Liver (tissue), 8 donors: ENCODE measurements at regions not wholly inside any gene's neighbourhood (a gene's known extent, or its start where the extent isn't known, plus 50 kb on each side); places are given as distances from the start of the nearest gene placed in this dataset.

ENCODE experiments used
- DNase-seq: peaks from one replicate; pipeline ENCODE4 v3.0.0-alpha.2; 2017; ENCODE audit warnings: low spot score
- H3K27ac ChIP-seq, 2 donors: one replicate each; pipeline ENCODE4 v1.7.0; 2013; ENCODE audit warnings: inconsistent platforms in 2 of 2, low read length in 2 of 2, control low read depth in 1 of 2, low read depth in 1 of 2, mild to moderate bottlenecking in 1 of 2
- H3K27me3 ChIP-seq, 4 donors: one replicate each; pipeline versions ENCODE4 v1.6.1 to v1.7.0; 2013; ENCODE audit warnings: low read length in 3 of 4, inconsistent platforms in 1 of 4, mild to moderate bottlenecking in 1 of 4, moderate library complexity in 1 of 4; ENCODE audit not compliant: control insufficient read depth in 4 of 4, insufficient read depth in 4 of 4
- H3K36me3 ChIP-seq, 4 donors: one replicate each; pipeline versions ENCODE4 v1.6.1 to v1.7.0; 2013; ENCODE audit warnings: low read length in 3 of 4, mild to moderate bottlenecking in 3 of 4, low read depth in 1 of 4, moderate library complexity in 1 of 4; ENCODE audit not compliant: control insufficient read depth in 4 of 4, insufficient read depth in 3 of 4
- H3K4me1 ChIP-seq, 4 donors: one replicate each; pipeline versions ENCODE4 v1.6.1 to v1.7.0; 2013; ENCODE audit warnings: low read length in 3 of 4, mild to moderate bottlenecking in 3 of 4, moderate library complexity in 1 of 4; ENCODE audit not compliant: control insufficient read depth in 4 of 4, insufficient read depth in 4 of 4
- H3K4me3 ChIP-seq, 3 donors: one replicate each; pipeline versions ENCODE4 v1.6.1 to v1.7.0; 2013; ENCODE audit warnings: low read length in 3 of 3, control low read depth in 1 of 3, low read depth in 1 of 3, mild to moderate bottlenecking in 1 of 3
- H3K9ac ChIP-seq, 2 donors: one replicate each; pipeline ENCODE4 v1.7.0; 2013; ENCODE audit warnings: low read length in 2 of 2, mild to moderate bottlenecking in 2 of 2, moderate library complexity in 2 of 2, control low read depth in 1 of 2, low read depth in 1 of 2
- H3K9me3 ChIP-seq, 4 donors: one replicate each; pipeline versions ENCODE4 v1.6.1 to v1.7.0; 2013; ENCODE audit warnings: low read length in 3 of 4; ENCODE audit not compliant: control insufficient read depth in 4 of 4
- FOXA2 ChIP-seq: IDR thresholded peaks from 2 replicates; pipeline ENCODE4 v1.6.1; 2016; ENCODE audit warnings: antibody characterized with exemption
- GABPA ChIP-seq, 2 donors: IDR thresholded peaks in 1 of 2; conservative IDR thresholded peaks in 1 of 2; 2 replicates each; pipeline ENCODE4 v1.6.1; 2016; ENCODE audit warnings: antibody characterized with exemption in 2 of 2, mild to moderate bottlenecking in 1 of 2, moderate library complexity in 1 of 2
- HNF4A ChIP-seq, 2 donors: conservative IDR thresholded peaks; 2 replicates each; pipeline ENCODE4 v1.6.1; 2016; ENCODE audit warnings: antibody characterized with exemption in 2 of 2, mild to moderate bottlenecking in 2 of 2
- HNF4G ChIP-seq: IDR thresholded peaks from 2 replicates; pipeline ENCODE4 v1.6.1; 2016; ENCODE audit warnings: antibody characterized with exemption
- JUND ChIP-seq, 2 donors: IDR thresholded peaks; 2 replicates each; pipeline ENCODE4 v1.6.1; 2016; ENCODE audit warnings: antibody characterized with exemption in 2 of 2
- MAX ChIP-seq: IDR thresholded peaks from 2 replicates; pipeline ENCODE4 v1.6.1; 2016; ENCODE audit warnings: antibody characterized with exemption
- NR2F2 ChIP-seq: IDR thresholded peaks from 2 replicates; pipeline ENCODE4 v1.6.1; 2016; ENCODE audit warnings: antibody characterized with exemption
- RAD21 ChIP-seq, 2 donors: IDR thresholded peaks; 2 replicates each; pipeline ENCODE4 v1.6.1; 2016; ENCODE audit warnings: antibody characterized with exemption in 2 of 2, mild to moderate bottlenecking in 2 of 2
- RXRA ChIP-seq, 2 donors: IDR thresholded peaks; 2 replicates each; pipeline ENCODE4 v1.6.1; 2017 to 2018; ENCODE audit warnings: antibody characterized with exemption in 2 of 2, mild to moderate bottlenecking in 1 of 2
- SP1 ChIP-seq: IDR thresholded peaks from 2 replicates; pipeline ENCODE4 v1.6.1; 2018; ENCODE audit warnings: antibody characterized with exemption, mild to moderate bottlenecking
- TAF1 ChIP-seq: conservative IDR thresholded peaks from 2 replicates; pipeline ENCODE4 v1.6.1; 2016; ENCODE audit warnings: antibody characterized with exemption, mild to moderate bottlenecking
- YY1 ChIP-seq: IDR thresholded peaks from 2 replicates; pipeline ENCODE4 v1.6.1; 2016; ENCODE audit warnings: antibody characterized with exemption, mild to moderate bottlenecking
- ZBTB33 ChIP-seq: IDR thresholded peaks from 2 replicates; pipeline ENCODE4 v1.6.1; 2016; ENCODE audit warnings: antibody characterized with exemption
- WGBS: extraction: QIAGEN DNeasy Blood & Tissue Kit; methylation state at CpG from one replicate; pipeline ENCODE4 v1.1.7; 2013; 5-methylcytosine and 5-hydroxymethylcytosine counted together
- TF ChIP-seq, protein P1 (sequence below): IDR thresholded peaks from 2 replicates; pipeline ENCODE4 v1.6.1; 2016; ENCODE audit warnings: antibody characterized with exemption, mild to moderate bottlenecking
- TF ChIP-seq, protein P2 (sequence below): fragments of 150-350 bp; IDR thresholded peaks from 2 replicates; pipeline ENCODE4 v1.5.1; 2017; ENCODE audit warnings: improper control_type of control experiment, low read depth, low read length; ENCODE audit not compliant: missing input control
- TF ChIP-seq, protein P3 (sequence below): IDR thresholded peaks from 2 replicates; pipeline ENCODE4 v1.6.1; 2016; ENCODE audit warnings: antibody characterized with exemption
- donor health status: healthy.
- donor health status: healthy.
- donor health status: healthy.
- donor health status: healthy.
- donor health status: healthy.

DNA sequence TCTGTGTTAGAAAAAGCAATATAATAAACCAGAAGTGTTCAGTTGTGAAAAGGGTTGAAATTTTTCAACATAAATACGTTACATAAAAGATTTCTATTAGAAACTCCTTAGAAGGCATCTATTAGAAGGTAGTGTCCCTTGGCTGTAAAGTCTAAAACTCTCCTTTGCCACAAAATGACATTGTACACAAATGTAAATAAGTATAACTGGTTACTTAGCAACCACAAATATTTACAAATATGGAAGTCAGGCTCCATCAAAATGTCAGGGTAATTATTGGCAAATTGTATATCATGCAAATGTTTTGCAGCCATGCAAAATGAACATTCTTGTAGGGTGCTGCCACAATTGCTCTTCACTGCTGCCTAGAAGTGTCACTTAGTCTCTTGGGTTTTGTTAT, 419.1 kb upstream of the CDIN1 start:
- H3K4me3 ChIP-seq, result no peak overlapping the region
- H3K9me3 ChIP-seq, result no peaks in the 10 kb centered on the region
- WGBS, result 89% methylated on average over 1 of the region's 1 CpG
- peaks cover 0 to 1% (median 0%) of the 10 kb centered on the region in 4 donors for H3K36me3 ChIP-seq
- TF ChIP-seq HNF4G (no peak), ZBTB33 (no peak), MAX (no peak), FOXA2 (no peak), HNF4A (conservative IDR thresholded peaks at IDR 0.05) (no peak), GABPA (IDR thresholded peaks at IDR 0.05 in 1 of 2, conservative IDR thresholded peaks at IDR 0.05 in 1 of 2) (no peak), SP1 (no peak)
- TF ChIP-seq, protein P1, sequence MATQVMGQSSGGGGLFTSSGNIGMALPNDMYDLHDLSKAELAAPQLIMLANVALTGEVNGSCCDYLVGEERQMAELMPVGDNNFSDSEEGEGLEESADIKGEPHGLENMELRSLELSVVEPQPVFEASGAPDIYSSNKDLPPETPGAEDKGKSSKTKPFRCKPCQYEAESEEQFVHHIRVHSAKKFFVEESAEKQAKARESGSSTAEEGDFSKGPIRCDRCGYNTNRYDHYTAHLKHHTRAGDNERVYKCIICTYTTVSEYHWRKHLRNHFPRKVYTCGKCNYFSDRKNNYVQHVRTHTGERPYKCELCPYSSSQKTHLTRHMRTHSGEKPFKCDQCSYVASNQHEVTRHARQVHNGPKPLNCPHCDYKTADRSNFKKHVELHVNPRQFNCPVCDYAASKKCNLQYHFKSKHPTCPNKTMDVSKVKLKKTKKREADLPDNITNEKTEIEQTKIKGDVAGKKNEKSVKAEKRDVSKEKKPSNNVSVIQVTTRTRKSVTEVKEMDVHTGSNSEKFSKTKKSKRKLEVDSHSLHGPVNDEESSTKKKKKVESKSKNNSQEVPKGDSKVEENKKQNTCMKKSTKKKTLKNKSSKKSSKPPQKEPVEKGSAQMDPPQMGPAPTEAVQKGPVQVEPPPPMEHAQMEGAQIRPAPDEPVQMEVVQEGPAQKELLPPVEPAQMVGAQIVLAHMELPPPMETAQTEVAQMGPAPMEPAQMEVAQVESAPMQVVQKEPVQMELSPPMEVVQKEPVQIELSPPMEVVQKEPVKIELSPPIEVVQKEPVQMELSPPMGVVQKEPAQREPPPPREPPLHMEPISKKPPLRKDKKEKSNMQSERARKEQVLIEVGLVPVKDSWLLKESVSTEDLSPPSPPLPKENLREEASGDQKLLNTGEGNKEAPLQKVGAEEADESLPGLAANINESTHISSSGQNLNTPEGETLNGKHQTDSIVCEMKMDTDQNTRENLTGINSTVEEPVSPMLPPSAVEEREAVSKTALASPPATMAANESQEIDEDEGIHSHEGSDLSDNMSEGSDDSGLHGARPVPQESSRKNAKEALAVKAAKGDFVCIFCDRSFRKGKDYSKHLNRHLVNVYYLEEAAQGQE, result no peak
- TF ChIP-seq, protein P2, sequence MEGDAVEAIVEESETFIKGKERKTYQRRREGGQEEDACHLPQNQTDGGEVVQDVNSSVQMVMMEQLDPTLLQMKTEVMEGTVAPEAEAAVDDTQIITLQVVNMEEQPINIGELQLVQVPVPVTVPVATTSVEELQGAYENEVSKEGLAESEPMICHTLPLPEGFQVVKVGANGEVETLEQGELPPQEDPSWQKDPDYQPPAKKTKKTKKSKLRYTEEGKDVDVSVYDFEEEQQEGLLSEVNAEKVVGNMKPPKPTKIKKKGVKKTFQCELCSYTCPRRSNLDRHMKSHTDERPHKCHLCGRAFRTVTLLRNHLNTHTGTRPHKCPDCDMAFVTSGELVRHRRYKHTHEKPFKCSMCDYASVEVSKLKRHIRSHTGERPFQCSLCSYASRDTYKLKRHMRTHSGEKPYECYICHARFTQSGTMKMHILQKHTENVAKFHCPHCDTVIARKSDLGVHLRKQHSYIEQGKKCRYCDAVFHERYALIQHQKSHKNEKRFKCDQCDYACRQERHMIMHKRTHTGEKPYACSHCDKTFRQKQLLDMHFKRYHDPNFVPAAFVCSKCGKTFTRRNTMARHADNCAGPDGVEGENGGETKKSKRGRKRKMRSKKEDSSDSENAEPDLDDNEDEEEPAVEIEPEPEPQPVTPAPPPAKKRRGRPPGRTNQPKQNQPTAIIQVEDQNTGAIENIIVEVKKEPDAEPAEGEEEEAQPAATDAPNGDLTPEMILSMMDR, result no peak
- TF ChIP-seq, protein P3, sequence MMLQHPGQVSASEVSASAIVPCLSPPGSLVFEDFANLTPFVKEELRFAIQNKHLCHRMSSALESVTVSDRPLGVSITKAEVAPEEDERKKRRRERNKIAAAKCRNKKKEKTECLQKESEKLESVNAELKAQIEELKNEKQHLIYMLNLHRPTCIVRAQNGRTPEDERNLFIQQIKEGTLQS, result no peak
- peaks cover 0 to 8% (median 2%) of the 10 kb centered on the region in 4 donors for H3K4me1 ChIP-seq
- no peak overlapping the region for H3K27ac ChIP-seq
- no peaks in the 10 kb centered on the region for H3K27me3 ChIP-seq
- no peak overlapping the region for H3K9ac ChIP-seq
- DNase-seq, result no peak

DNA sequence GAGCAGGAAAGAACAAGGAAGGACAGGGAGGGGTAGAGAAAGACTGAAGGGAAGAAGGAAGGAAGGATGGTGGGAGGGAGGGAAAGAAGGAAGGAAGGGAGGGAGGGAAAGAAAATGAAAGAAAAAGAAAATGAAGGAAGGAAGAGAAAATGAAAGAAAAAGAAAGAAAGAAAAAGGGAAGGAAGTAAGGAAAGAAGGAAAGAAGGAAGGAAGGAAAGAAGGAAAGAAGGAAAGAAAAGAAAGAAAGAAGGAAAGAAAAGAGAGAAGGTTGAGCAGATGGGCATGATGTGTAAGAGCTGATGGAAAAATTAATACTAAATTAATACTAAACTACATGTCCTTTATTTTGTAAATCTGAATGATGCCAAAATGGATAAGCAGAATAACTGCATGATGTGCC, 418.3 kb upstream of the CDIN1 start:
- TF ChIP-seq FOXA2 (no peak), GABPA (IDR thresholded peaks at IDR 0.05 in 1 of 2, conservative IDR thresholded peaks at IDR 0.05 in 1 of 2) (no peak), RXRA (IDR thresholded peaks at IDR 0.05) (no peak), RAD21 (IDR thresholded peaks at IDR 0.05) (no peak), NR2F2 (no peak), HNF4G (no peak), TAF1 (no peak), HNF4A (conservative IDR thresholded peaks at IDR 0.05) (no peak), YY1 (no peak), JUND (IDR thresholded peaks at IDR 0.05) (no peak)
- no peaks in the 10 kb centered on the region for H3K27me3 ChIP-seq

More for the DNA sequence above, 418.3 kb upstream of the CDIN1 start:
- peaks cover 0 to 8% (median 2%) of the 10 kb centered on the region in 4 donors for H3K4me1 ChIP-seq
- H3K9me3 ChIP-seq, result no peaks in the 10 kb centered on the region
- DNase-seq, result no peak
- H3K4me3 ChIP-seq, result no peak overlapping the region
- H3K9ac ChIP-seq, result no peak overlapping the region
- H3K36me3 ChIP-seq, result peaks cover 0 to 1% (median 0%) of the 10 kb centered on the region in 4 donors
- H3K27ac ChIP-seq, result no peak overlapping the region
